Cardiac septum (tissue), 1 donor: ENCODE measurements at regions not wholly inside any gene's neighbourhood (a gene's known extent, or its start where the extent isn't known, plus 50 kb on each side); places are given as distances from the start of the nearest gene placed in this dataset.

Experiments used
- DNase-seq: peaks from one replicate; pipeline ENCODE4 v3.0.0-alpha.2; 2020; ENCODE audit warnings: low spot score
- intact Hi-C: fragments of 100-400 bp; cut with DNase I; formaldehyde crosslinking; loops from one replicate; pipeline ENCODE4 v1.14.0; 2022
- donor health status: DM: no; HTN: no; CAD: no.

GRCh38 chr4:160233141-160233540 is 1130.3 kb downstream of the RAPGEF2 start:
- intact Hi-C loops: no loop called here

GRCh38 chr4:160235285-160235684 is 1132.4 kb downstream of the RAPGEF2 start:
- intact Hi-C loops: no loop called here
- DNase-seq: no peak

More at GRCh38 chr4:160233141-160233540, 1130.3 kb downstream of the RAPGEF2 start:
- no peak for DNase-seq

- intact Hi-C loops: no loop called here
- no peak for DNase-seq
These were observed 1132.9 kb downstream of the RAPGEF2 start for GRCh38 chr4:160235771-160236170.

GRCh38 chr4:160238790-160239189 is 1135.9 kb downstream of the RAPGEF2 start:
- no peak for DNase-seq
- intact Hi-C loops: no loop called here

- intact Hi-C loops: no loop called here
- no peak for DNase-seq
These were observed 1144.3 kb downstream of the RAPGEF2 start for GRCh38 chr4:160247091-160247656.

GRCh38 chr4:160251522-160252170 is 1148.8 kb downstream of the RAPGEF2 start:
- intact Hi-C loops: no loop called here
- DNase-seq: no peak

- intact Hi-C loops: no loop called here
- no peak for DNase-seq
These were observed 1154.4 kb downstream of the RAPGEF2 start for GRCh38 chr4:160257318-160257717.

- intact Hi-C loops: no loop called here
- no peak for DNase-seq
These were observed 1162.1 kb downstream of the RAPGEF2 start for GRCh38 chr4:160265014-160265413.

GRCh38 chr4:160265836-160266235 is 1163.0 kb downstream of the RAPGEF2 start:
- intact Hi-C loops: no loop called here
- no peak for DNase-seq

GRCh38 chr4:160276785-160277325 is 1174.0 kb downstream of the RAPGEF2 start:
- intact Hi-C loops: no loop called here
- no peak for DNase-seq

- intact Hi-C loops: no loop called here
- no peak for DNase-seq
These were observed 1180.2 kb downstream of the RAPGEF2 start for GRCh38 chr4:160283081-160283480.

- DNase-seq: no peak
- intact Hi-C loops: no loop called here
These were observed 1181.6 kb downstream of the RAPGEF2 start for GRCh38 chr4:160284516-160284915.

GRCh38 chr4:160286051-160286450 is 1183.2 kb downstream of the RAPGEF2 start:
- DNase-seq: no peak
- intact Hi-C loops: no loop called here

GRCh38 chr4:160296476-160296875 is 1193.6 kb downstream of the RAPGEF2 start:
- intact Hi-C loops: no loop called here
- no peak for DNase-seq

- DNase-seq: no peak
- intact Hi-C loops: no loop called here
These were observed 1196.3 kb downstream of the RAPGEF2 start for GRCh38 chr4:160299177-160299576.

GRCh38 chr4:160299608-160300007 is 1196.7 kb downstream of the RAPGEF2 start:
- intact Hi-C loops: no loop called here
- no peak for DNase-seq

- intact Hi-C loops: no loop called here
- DNase-seq: no peak
These were observed 1213.2 kb downstream of the RAPGEF2 start for GRCh38 chr4:160316036-160316435.

- no peak for DNase-seq
- intact Hi-C loops: no loop called here
These were observed 1215.8 kb downstream of the RAPGEF2 start for GRCh38 chr4:160318567-160319220.

- intact Hi-C loops: no loop called here
These were observed 1216.5 kb downstream of the RAPGEF2 start for GRCh38 chr4:160319221-160319867.

GRCh38 chr4:160319868-160320260 is 1217.0 kb downstream of the RAPGEF2 start:
- intact Hi-C loops: no loop called here
- no peak for DNase-seq

More at GRCh38 chr4:160319221-160319867, 1216.5 kb downstream of the RAPGEF2 start:
- DNase-seq: no peak
